ENCODE measurements at regions not wholly inside any gene's neighbourhood (a gene's known extent, or its start where the extent isn't known, plus 50 kb on each side); places are given as distances from the start of the nearest gene placed in this dataset.
A peak's percentile ranks its signal among the peaks of the same experiment; 100 is the strongest.

DNA sequence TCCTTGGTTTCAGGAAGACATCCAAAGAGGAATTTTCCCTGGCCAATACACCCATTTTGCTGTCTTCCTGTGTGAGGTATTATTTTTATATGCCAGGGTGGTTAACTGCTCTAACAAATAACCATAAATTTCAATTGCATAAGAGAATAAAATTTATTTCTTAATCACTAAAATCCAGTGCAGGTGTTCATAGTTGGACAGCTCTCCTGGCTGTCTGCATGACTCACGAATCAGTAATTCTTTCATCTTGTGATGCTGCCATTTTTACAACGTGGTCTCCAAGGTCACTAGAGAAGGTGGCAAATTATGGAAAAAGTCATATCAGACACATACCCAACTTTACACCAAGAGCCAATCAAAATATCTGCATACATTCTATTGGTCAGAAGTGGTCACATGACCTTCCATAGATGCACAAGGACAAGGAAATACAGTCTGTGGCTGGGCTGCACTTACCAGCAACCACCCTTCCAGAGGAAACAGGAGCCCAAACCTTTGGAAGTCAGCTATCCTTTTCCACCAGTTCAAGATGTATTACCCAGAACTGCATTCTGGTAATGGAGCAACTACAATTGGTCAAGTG is 193.5 kb upstream of the PLEKHG7 start:
- H3K36me3 ChIP-seq, result no peaks in the 10 kb centered on the region
- no peaks in the 10 kb centered on the region for H3K27me3 ChIP-seq (replicated peaks; ENCODE audit: insufficient read depth)
- no peaks in the 10 kb centered on the region for H3K9me3 ChIP-seq
- ATAC-seq (ENCODE audit: insufficient number of reproducible peaks, low FRiP score, low read depth) (no peak), DNase-seq (ENCODE audit: low spot score) (no peak)
- TF ChIP-seq, protein P1, sequence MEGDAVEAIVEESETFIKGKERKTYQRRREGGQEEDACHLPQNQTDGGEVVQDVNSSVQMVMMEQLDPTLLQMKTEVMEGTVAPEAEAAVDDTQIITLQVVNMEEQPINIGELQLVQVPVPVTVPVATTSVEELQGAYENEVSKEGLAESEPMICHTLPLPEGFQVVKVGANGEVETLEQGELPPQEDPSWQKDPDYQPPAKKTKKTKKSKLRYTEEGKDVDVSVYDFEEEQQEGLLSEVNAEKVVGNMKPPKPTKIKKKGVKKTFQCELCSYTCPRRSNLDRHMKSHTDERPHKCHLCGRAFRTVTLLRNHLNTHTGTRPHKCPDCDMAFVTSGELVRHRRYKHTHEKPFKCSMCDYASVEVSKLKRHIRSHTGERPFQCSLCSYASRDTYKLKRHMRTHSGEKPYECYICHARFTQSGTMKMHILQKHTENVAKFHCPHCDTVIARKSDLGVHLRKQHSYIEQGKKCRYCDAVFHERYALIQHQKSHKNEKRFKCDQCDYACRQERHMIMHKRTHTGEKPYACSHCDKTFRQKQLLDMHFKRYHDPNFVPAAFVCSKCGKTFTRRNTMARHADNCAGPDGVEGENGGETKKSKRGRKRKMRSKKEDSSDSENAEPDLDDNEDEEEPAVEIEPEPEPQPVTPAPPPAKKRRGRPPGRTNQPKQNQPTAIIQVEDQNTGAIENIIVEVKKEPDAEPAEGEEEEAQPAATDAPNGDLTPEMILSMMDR (IDR thresholded peaks at IDR 0.05), result no peak
- H3K4me3 ChIP-seq, result no peak overlapping the region
- H3K4me1 ChIP-seq (ENCODE audit: control insufficient read depth in 1 of 2, low read depth in 2 of 2), result peaks cover 26 to 37% of the 10 kb centered on the region in 2 donors
- no peak overlapping the region for H3K27ac ChIP-seq

- no peaks in the 10 kb centered on the region for H3K27me3 ChIP-seq (replicated peaks; ENCODE audit: insufficient read depth)
- H3K4me3 ChIP-seq, result no peak overlapping the region
- H3K9me3 ChIP-seq, result no peaks in the 10 kb centered on the region
- H3K36me3 ChIP-seq, result no peaks in the 10 kb centered on the region
- no peak for ATAC-seq (ENCODE audit: insufficient number of reproducible peaks, low FRiP score, low read depth)
- H3K4me1 ChIP-seq (ENCODE audit: control insufficient read depth in 1 of 2, low read depth in 2 of 2), result peaks cover 39 to 52% of the 10 kb centered on the region in 2 donors
- no peak for DNase-seq (ENCODE audit: low spot score)
- TF ChIP-seq, protein P1 (IDR thresholded peaks at IDR 0.05), result no peak
- H3K27ac ChIP-seq, result peak overlapping the region; percentile 51 to 82
Observed at GRCh38 chr12:92506891-92507290, 195.9 kb upstream of the PLEKHG7 start.

DNA sequence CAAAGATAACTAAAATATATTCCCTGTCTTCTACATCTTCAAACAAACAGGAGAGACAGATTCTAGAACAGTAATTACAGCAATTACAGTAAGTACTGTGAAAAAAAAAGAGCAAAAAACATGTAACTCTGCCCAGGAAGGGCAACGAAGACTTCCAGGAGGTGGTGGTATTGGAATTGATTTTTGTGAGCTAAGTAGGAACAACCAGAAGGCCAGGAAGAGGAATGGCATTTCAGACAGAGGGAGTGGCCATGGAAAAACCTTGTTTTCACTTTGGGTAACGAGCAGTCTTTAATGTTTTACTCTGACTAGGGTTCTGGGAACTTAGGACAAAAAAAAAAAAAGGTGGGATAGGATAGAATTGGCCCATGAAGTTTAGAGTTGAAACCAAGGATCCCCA is 196.3 kb upstream of the PLEKHG7 start:
- Histone ChIP-seq H3K36me3 (no peaks in the 10 kb centered on the region), H3K27me3 (replicated peaks; ENCODE audit: insufficient read depth) (no peaks in the 10 kb centered on the region), H3K4me3 (peak overlapping the region; percentile 49), H3K27ac (peak overlapping the region; percentile 51 to 82), H3K4me1 (ENCODE audit: control insufficient read depth in 1 of 2, low read depth in 2 of 2) (peaks cover 35 to 47% of the 10 kb centered on the region in 2 donors), H3K9me3 (no peaks in the 10 kb centered on the region)
- ATAC-seq (ENCODE audit: insufficient number of reproducible peaks, low FRiP score, low read depth) (peak; percentile 26), DNase-seq (ENCODE audit: low spot score) (no peak)
- TF ChIP-seq, protein P1 (IDR thresholded peaks at IDR 0.05), result no peak

GRCh38 chr12:92505254-92506231 is 197.2 kb upstream of the PLEKHG7 start:
- no peaks in the 10 kb centered on the region for H3K9me3 ChIP-seq
- H3K27ac ChIP-seq, result peak overlapping the region; percentile 51 to 82
- TF ChIP-seq, protein P1 (IDR thresholded peaks at IDR 0.05), result no peak
- H3K27me3 ChIP-seq (replicated peaks; ENCODE audit: insufficient read depth), result no peaks in the 10 kb centered on the region
- H3K4me1 ChIP-seq (ENCODE audit: control insufficient read depth in 1 of 2, low read depth in 2 of 2), result peaks cover 32 to 43% of the 10 kb centered on the region in 2 donors
- ATAC-seq (ENCODE audit: insufficient number of reproducible peaks, low FRiP score, low read depth) (no peak), DNase-seq (ENCODE audit: low spot score) (peak; percentile 5)
- H3K4me3 ChIP-seq, result peak overlapping the region; percentile 49
- no peaks in the 10 kb centered on the region for H3K36me3 ChIP-seq

DNA sequence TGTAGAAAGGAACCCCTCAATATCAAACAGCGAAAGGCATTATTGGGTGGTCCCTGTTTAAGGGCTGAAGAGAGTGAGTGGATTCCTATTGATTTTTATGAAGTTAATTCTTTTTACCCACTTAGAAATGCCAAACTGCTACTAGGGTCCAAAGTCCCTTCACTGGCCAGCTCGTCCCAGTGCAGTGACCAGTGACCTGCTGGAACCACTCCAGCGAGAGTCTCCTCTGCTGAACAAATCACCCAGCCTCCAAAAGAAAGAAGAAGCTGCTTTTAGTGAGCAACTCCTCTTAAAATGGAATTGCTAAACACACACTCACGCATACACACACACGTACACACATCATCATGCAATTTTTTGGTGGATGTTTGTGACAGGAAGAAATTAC is 198.2 kb upstream of the PLEKHG7 start:
- ATAC-seq (ENCODE audit: insufficient number of reproducible peaks, low FRiP score, low read depth), result no peak
- no peak for DNase-seq (ENCODE audit: low spot score)

More for the DNA sequence above, 198.2 kb upstream of the PLEKHG7 start:
- no peak overlapping the region for H3K4me3 ChIP-seq
- no peaks in the 10 kb centered on the region for H3K36me3 ChIP-seq
- TF ChIP-seq, protein P1 (IDR thresholded peaks at IDR 0.05), result no peak
- H3K27me3 ChIP-seq (replicated peaks; ENCODE audit: insufficient read depth), result no peaks in the 10 kb centered on the region
- peak overlapping the region; percentile 36 to 63 for H3K27ac ChIP-seq
- peaks cover 32 to 43% of the 10 kb centered on the region in 2 donors for H3K4me1 ChIP-seq (ENCODE audit: control insufficient read depth in 1 of 2, low read depth in 2 of 2)
- H3K9me3 ChIP-seq, result no peaks in the 10 kb centered on the region
